Bronchial epithelial cell (primary cell): ENCODE measurements at regions not wholly inside any gene's neighbourhood (a gene's known extent, or its start where the extent isn't known, plus 50 kb on each side); places are given as distances from the start of the nearest gene placed in this dataset.

Experiments used
- DNase-seq: peaks from one replicate; pipeline ENCODE4 v3.0.0-alpha.2; 2010; ENCODE audit warnings: low read depth
- FAIRE-seq: peaks from 2 replicates; lab custom pipeline; 2011; peaks lifted over from hg19 to GRCh38; lab: Jason Lieb, UNC
- H3K27me3 ChIP-seq: 2 replicates; pipeline ENCODE4 v1.5.1; 2011; ENCODE audit warnings: low read length; ENCODE audit not compliant: control insufficient read depth, insufficient read depth
- H3K36me3 ChIP-seq: 2 replicates; pipeline ENCODE4 v1.5.1; 2011; ENCODE audit warnings: low read length; ENCODE audit not compliant: control insufficient read depth, insufficient read depth
- H3K4me3 ChIP-seq: 2 replicates; pipeline ENCODE4 v1.5.1; 2011; ENCODE audit warnings: mild to moderate bottlenecking, low read depth, low read length, control low read depth
- TF ChIP-seq, protein P1 (sequence below): IDR thresholded peaks from 2 replicates; pipeline ENCODE4 v1.5.1; 2011; ENCODE audit warnings: mild to moderate bottlenecking, moderate library complexity, low read length, control low read depth, inconsistent platforms; ENCODE audit not compliant: insufficient read depth, severe bottlenecking

DNA sequence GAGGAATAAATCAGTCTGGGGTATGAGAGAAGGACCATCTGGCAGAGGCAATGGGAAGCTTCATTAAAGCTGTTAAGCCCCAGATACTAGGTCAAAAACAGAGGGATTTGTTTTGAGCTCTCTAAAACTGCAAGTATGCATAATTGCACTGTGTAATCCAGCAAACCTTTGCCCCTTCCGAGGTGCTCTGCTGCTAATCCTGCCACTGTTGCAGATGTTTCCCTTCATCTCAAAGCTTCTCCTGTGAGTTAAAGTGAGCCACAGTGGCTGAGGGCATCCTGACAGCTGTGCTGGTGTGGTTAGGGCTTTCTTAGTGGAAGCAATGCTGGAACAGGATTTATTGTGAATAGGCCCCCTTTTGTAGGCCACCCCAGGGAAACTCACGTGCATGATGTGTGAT is 160.3 kb upstream of the TRPC7 start:
- TF ChIP-seq, protein P1, sequence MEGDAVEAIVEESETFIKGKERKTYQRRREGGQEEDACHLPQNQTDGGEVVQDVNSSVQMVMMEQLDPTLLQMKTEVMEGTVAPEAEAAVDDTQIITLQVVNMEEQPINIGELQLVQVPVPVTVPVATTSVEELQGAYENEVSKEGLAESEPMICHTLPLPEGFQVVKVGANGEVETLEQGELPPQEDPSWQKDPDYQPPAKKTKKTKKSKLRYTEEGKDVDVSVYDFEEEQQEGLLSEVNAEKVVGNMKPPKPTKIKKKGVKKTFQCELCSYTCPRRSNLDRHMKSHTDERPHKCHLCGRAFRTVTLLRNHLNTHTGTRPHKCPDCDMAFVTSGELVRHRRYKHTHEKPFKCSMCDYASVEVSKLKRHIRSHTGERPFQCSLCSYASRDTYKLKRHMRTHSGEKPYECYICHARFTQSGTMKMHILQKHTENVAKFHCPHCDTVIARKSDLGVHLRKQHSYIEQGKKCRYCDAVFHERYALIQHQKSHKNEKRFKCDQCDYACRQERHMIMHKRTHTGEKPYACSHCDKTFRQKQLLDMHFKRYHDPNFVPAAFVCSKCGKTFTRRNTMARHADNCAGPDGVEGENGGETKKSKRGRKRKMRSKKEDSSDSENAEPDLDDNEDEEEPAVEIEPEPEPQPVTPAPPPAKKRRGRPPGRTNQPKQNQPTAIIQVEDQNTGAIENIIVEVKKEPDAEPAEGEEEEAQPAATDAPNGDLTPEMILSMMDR: no peak
- Histone ChIP-seq H3K27me3 (peaks cover 3% of the 10 kb centered on the region), H3K36me3 (no peaks in the 10 kb centered on the region), H3K4me3 (no peak overlapping the region)
- FAIRE-seq (no peak), DNase-seq (no peak)

DNA sequence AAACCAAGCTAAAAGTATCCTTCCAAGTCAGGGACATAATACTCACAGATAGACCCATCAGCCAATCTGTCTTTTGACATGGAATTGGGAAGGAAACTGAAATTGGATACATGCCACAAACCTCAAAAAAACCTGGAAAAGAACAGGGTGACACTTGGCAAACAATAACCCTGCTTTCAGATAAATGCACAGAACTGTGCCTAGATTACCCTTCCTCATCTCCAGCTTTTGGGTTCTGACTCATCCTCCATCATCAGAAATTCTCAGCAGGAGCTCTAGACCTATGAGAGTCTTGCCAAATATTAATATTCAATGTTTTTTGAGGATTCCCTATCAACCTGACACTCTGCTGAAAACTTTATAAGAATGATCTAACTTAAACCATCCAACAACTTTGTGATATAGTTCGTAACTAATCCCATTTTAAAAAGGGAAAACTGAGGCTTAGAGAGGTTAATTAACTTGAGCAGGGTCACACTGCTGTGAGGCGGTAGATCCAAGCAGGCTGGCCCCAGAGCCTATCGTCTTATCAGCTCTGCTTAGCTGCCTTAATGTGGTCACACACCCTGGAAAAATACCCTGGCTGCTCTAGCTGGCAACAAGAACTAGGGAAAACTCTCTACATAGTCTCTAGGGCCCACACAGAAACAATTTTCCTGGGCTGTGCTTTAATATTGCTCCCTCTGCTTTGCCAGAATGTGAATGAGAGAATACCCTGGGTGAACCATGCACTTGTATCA is 157.0 kb upstream of the TRPC7 start:
- Histone ChIP-seq H3K27me3 (peaks cover 3% of the 10 kb centered on the region), H3K4me3 (no peak overlapping the region), H3K36me3 (no peaks in the 10 kb centered on the region)
- FAIRE-seq (no peak), DNase-seq (no peak)
- TF ChIP-seq, protein P1: no peak

DNA sequence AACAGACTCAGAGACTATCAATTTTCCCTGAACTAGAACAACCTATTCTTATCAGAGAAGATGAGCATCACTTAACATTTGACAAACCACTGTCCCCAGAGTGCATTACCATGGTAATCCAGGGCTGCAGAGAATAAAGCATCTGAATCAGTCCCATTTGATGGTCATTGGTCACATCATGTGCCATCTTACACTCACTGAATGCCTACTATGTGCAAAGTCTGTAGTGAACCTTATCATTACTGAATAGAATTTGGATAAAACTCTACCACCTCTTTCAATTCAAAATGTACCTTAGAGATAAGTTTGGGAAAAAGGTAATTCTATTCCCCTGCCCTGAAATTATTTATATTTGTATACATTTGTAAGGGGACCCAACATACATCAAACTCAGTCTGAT is 156.4 kb upstream of the TRPC7 start:
- FAIRE-seq (no peak), DNase-seq (no peak)
- H3K27me3 ChIP-seq: peaks cover 3% of the 10 kb centered on the region
- no peak overlapping the region for H3K4me3 ChIP-seq
- no peaks in the 10 kb centered on the region for H3K36me3 ChIP-seq
- TF ChIP-seq, protein P1: no peak

DNA sequence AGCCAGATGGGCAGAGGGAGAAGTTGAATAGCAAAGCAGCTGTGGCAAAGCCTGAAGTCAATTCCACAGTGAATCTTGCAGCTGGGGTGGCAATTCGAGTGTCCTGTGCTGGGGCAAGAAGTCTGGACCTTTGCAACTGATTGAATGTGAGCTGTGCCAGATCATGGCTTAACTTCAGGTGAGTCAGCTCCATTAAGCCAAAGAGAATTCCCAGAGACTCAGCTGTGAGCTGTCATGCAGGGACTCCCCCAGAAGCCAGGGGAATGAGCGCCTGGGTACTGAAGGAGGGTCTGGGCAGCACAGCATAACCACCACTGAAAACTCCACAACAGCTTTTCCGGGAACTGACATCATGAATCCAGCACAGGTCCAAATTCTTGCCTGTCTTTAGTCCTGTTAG is 153.5 kb upstream of the TRPC7 start:
- TF ChIP-seq, protein P1: no peak

DNA sequence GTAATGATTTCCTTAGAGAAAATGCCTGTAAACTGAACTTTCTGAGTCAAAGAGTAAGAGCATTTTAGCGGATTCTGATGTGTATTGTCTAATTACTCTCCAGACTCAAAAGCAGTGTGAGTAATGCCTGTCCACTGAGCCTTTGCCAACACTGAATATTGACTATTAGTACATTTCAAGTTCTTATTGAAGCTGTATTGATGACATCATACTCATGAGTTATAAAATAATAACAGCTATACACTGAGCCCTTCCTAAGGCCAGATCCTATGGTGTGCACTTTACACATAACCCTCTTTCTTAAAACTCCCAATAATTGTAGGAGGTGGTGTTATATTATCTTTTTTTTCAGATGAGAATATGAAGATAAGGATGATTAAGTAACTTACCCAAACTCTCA is 152.8 kb upstream of the TRPC7 start:
- TF ChIP-seq, protein P1: no peak
- FAIRE-seq (no peak), DNase-seq (peak; percentile 8)
- Histone ChIP-seq H3K36me3 (no peaks in the 10 kb centered on the region), H3K27me3 (no peaks in the 10 kb centered on the region), H3K4me3 (no peak overlapping the region)

More for the DNA sequence above, 153.5 kb upstream of the TRPC7 start:
- Histone ChIP-seq H3K4me3 (no peak overlapping the region), H3K27me3 (no peaks in the 10 kb centered on the region), H3K36me3 (no peaks in the 10 kb centered on the region)
- DNase-seq (peak; percentile 64), FAIRE-seq (no peak)

DNA sequence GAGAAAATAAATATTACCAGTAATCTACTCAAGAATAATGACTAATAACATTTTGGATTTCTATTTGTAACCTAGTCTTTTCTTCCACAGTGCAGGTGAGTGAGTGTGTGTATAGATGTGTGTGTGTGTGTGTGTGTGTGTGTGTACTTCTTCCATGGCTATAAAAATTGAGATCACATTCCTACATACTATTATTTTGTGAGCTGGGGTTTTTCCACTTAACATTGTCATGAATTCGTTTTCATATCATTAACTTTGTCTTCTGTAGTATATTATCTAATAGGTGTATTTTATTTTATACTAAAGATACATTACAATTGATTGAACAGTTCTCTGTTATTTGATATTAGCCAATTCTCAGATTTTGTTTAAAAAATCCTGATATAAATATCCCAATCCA is 152.4 kb upstream of the TRPC7 start:
- Histone ChIP-seq H3K36me3 (no peaks in the 10 kb centered on the region), H3K4me3 (no peak overlapping the region), H3K27me3 (no peaks in the 10 kb centered on the region)
- DNase-seq (no peak), FAIRE-seq (no peak)
- TF ChIP-seq, protein P1: no peak
